ENCODE measurements at regions not wholly inside any gene's neighbourhood (a gene's known extent, or its start where the extent isn't known, plus 50 kb on each side); places are given as distances from the start of the nearest gene placed in this dataset.

DNA sequence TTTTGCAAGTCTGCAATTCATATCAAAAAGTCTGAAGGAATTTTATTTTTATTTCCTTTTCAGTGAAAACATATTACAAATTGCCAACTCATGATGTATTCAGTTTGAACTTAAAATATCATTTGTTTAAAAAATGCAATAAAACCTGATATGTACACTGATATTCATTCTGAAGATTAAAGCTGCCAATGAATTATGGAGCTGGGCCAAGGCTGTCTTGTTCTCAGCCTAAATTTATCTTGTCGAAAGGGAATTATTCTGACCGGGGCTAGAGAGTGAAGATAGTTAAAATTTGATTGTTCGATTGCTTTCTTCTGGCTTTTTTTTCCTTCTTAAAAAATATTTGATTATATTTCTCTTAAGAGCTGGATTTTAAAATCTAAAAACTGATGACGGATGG is 54.0 kb upstream of the RBFOX1 start:
- TF ChIP-seq, protein P1, sequence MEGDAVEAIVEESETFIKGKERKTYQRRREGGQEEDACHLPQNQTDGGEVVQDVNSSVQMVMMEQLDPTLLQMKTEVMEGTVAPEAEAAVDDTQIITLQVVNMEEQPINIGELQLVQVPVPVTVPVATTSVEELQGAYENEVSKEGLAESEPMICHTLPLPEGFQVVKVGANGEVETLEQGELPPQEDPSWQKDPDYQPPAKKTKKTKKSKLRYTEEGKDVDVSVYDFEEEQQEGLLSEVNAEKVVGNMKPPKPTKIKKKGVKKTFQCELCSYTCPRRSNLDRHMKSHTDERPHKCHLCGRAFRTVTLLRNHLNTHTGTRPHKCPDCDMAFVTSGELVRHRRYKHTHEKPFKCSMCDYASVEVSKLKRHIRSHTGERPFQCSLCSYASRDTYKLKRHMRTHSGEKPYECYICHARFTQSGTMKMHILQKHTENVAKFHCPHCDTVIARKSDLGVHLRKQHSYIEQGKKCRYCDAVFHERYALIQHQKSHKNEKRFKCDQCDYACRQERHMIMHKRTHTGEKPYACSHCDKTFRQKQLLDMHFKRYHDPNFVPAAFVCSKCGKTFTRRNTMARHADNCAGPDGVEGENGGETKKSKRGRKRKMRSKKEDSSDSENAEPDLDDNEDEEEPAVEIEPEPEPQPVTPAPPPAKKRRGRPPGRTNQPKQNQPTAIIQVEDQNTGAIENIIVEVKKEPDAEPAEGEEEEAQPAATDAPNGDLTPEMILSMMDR (IDR thresholded peaks at IDR 0.05; ENCODE audit: partially characterized antibody, unreplicated experiment), result no peak

DNA sequence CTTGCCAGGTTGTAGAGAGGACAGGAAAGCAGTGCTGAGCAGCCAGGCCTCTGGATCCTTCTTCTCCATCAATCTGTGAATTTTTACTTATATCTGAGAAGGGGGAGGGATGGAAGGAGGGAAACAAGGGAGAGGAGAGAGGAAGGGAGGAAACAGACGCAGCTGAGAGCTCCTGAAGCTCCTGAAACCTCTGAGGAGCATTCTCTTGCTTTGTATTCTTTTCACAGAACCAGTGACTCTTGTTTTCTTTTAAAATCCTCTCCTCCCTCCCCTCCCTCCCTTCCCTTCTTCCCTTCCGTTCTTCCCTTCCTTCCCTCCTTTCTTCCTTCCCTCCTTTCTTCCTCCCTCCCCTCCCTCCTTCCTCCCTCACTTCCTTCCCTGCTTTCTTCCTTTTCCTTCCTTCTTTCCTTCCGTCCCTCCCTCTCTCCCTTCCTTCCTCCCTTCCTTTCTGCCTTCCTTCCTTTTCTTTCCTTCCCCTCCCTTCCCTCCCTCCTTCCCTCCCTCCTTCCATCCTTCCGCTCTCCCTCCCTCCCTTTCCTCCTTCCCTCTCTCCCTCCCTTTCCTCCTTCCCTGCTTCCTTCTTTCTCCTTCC is 60.0 kb upstream of the RBFOX1 start:
- H3K9me3 Mint-ChIP-seq (ENCODE audit: unreplicated experiment), result peaks cover 5% of the 10 kb centered on the region
- TF ChIP-seq, protein P1 (IDR thresholded peaks at IDR 0.05; ENCODE audit: partially characterized antibody, unreplicated experiment), result no peak
- H3K27ac Mint-ChIP-seq (ENCODE audit: unreplicated experiment), result no peak overlapping the region
- H3K27me3 Mint-ChIP-seq (ENCODE audit: unreplicated experiment), result no peaks in the 10 kb centered on the region
- no peak overlapping the region for H3K4me3 Mint-ChIP-seq (ENCODE audit: unreplicated experiment)
- H3K4me1 Mint-ChIP-seq (ENCODE audit: low read depth, unreplicated experiment), result no peaks in the 10 kb centered on the region
- H3K36me3 Mint-ChIP-seq (ENCODE audit: unreplicated experiment), result no peaks in the 10 kb centered on the region
- DNase-seq, result no peak

More for the DNA sequence above, 54.0 kb upstream of the RBFOX1 start:
- Mint-ChIP-seq H3K27ac (ENCODE audit: unreplicated experiment) (no peak overlapping the region), H3K27me3 (ENCODE audit: unreplicated experiment) (peaks cover 2% of the 10 kb centered on the region), H3K9me3 (ENCODE audit: unreplicated experiment) (peaks cover 3% of the 10 kb centered on the region), H3K4me1 (ENCODE audit: low read depth, unreplicated experiment) (no peaks in the 10 kb centered on the region), H3K4me3 (ENCODE audit: unreplicated experiment) (no peak overlapping the region), H3K36me3 (ENCODE audit: unreplicated experiment) (no peaks in the 10 kb centered on the region)
- no peak for DNase-seq

DNA sequence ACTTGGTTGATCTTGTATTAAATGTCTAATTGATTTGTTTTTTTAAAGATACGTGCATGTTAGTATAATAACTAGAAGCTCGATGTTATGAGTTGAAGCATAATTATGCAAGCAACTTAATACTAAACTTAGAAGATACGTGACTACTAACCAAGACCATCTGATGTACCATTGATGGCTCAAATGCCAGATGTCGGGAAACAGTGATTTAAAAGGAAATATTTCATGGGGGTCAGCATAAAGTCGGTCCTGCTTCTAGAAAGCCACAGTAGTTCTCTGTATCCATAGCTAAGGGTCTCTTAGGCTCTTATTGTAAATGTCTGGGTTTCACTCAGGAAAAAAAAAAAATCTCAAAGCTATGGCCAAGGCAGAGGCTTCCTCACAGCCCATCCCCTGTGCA is 61.2 kb upstream of the RBFOX1 start:
- Mint-ChIP-seq H3K4me3 (ENCODE audit: unreplicated experiment) (no peak overlapping the region), H3K27ac (ENCODE audit: unreplicated experiment) (no peak overlapping the region), H3K4me1 (ENCODE audit: low read depth, unreplicated experiment) (no peaks in the 10 kb centered on the region), H3K36me3 (ENCODE audit: unreplicated experiment) (peaks cover 5% of the 10 kb centered on the region), H3K9me3 (ENCODE audit: unreplicated experiment) (peaks cover 5% of the 10 kb centered on the region), H3K27me3 (ENCODE audit: unreplicated experiment) (no peaks in the 10 kb centered on the region)
- TF ChIP-seq, protein P1 (IDR thresholded peaks at IDR 0.05; ENCODE audit: partially characterized antibody, unreplicated experiment), result no peak
- no peak for DNase-seq

DNA sequence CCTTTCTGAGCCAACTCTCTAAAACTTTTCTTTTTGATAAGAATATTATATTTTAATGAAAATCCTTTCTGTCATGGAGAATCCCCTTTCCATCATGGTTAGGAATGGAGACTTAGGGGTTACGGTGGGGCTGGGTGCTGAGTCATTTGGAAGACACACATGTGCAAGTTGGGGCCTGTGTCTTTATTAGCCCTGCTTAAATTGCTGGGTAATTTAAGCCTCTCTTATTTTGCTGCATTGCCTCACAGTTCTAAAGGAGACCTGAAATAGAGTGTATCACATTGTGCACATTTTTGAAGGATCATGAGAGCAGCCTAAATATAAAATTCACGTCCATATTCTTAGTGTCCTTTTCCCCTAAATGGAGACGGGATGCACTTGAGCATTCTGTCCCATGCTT is 61.8 kb upstream of the RBFOX1 start:
- H3K4me3 Mint-ChIP-seq (ENCODE audit: unreplicated experiment), result no peak overlapping the region
- peaks cover 7% of the 10 kb centered on the region for H3K9me3 Mint-ChIP-seq (ENCODE audit: unreplicated experiment)
- H3K27ac Mint-ChIP-seq (ENCODE audit: unreplicated experiment), result no peak overlapping the region
- TF ChIP-seq, protein P1 (IDR thresholded peaks at IDR 0.05; ENCODE audit: partially characterized antibody, unreplicated experiment), result no peak
- no peak for DNase-seq
- peaks cover 9% of the 10 kb centered on the region for H3K36me3 Mint-ChIP-seq (ENCODE audit: unreplicated experiment)
- no peaks in the 10 kb centered on the region for H3K4me1 Mint-ChIP-seq (ENCODE audit: low read depth, unreplicated experiment)
- no peaks in the 10 kb centered on the region for H3K27me3 Mint-ChIP-seq (ENCODE audit: unreplicated experiment)

DNA sequence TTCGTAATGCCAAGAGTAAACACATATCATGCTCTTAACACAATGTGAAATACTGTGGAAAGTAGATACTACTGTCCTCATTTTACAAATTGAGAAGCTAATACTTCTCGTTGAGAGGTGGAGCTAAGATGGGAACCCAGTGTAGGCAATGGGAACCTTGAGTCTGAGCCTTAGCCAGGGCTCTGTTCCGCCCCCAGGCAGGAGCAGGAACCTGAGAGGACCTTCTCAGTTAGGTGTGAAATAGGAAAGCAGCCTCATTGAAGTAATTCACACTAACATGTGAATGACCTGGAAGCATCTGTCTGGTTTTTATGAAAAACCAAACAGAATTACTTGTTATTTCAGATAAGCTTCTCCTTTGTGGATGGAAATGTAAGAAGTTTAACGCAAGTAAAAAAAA is 62.6 kb upstream of the RBFOX1 start:
- Mint-ChIP-seq H3K36me3 (ENCODE audit: unreplicated experiment) (peaks cover 9% of the 10 kb centered on the region), H3K4me1 (ENCODE audit: low read depth, unreplicated experiment) (no peaks in the 10 kb centered on the region), H3K9me3 (ENCODE audit: unreplicated experiment) (peaks cover 7% of the 10 kb centered on the region), H3K4me3 (ENCODE audit: unreplicated experiment) (no peak overlapping the region), H3K27ac (ENCODE audit: unreplicated experiment) (no peak overlapping the region), H3K27me3 (ENCODE audit: unreplicated experiment) (no peaks in the 10 kb centered on the region)
- no peak for DNase-seq
- TF ChIP-seq, protein P1 (IDR thresholded peaks at IDR 0.05; ENCODE audit: partially characterized antibody, unreplicated experiment), result no peak

All from glutamatergic neuron (in vitro differentiated cells).